Activated naive CD4-positive, alpha-beta T cell treated with anti-CD3 and anti-CD28 coated beads, Interleukin-2, amount 50 U/mL, for 16 hours (primary cell): ENCODE measurements at regions not wholly inside any gene's neighbourhood (a gene's known extent, or its start where the extent isn't known, plus 50 kb on each side); places are given as distances from the start of the nearest gene placed in this dataset.

Source experiments
- DNase-seq: peaks from one replicate; pipeline ENCODE4 v3.0.0-alpha.2; 2020

GRCh38 chr4:182124359-182124758 lies 118.8 kb upstream of the TENM3 start:
- no peak for DNase-seq

- DNase-seq: no peak
Observed at GRCh38 chr4:182126096-182126495, 117.1 kb upstream of the TENM3 start.

- DNase-seq: no peak
Observed at GRCh38 chr4:182126603-182127002, 116.6 kb upstream of the TENM3 start.

GRCh38 chr4:182133033-182133432 lies 110.2 kb upstream of the TENM3 start:
- DNase-seq: no peak

GRCh38 chr4:182134261-182134660 lies 108.9 kb upstream of the TENM3 start:
- DNase-seq: no peak

- DNase-seq: no peak
Observed at GRCh38 chr4:182136201-182136600, 107.0 kb upstream of the TENM3 start.

GRCh38 chr4:182137343-182137742 lies 105.9 kb upstream of the TENM3 start:
- no peak for DNase-seq

GRCh38 chr4:182139491-182139890 lies 103.7 kb upstream of the TENM3 start:
- DNase-seq: no peak

- no peak for DNase-seq
Observed at GRCh38 chr4:182140547-182140946, 102.7 kb upstream of the TENM3 start.

- no peak for DNase-seq
Observed at GRCh38 chr4:182141061-182141460, 102.1 kb upstream of the TENM3 start.

- no peak for DNase-seq
Observed at GRCh38 chr4:182142176-182143085, 100.8 kb upstream of the TENM3 start.

GRCh38 chr4:182143086-182143821 lies 99.9 kb upstream of the TENM3 start:
- no peak for DNase-seq

- DNase-seq: no peak
Observed at GRCh38 chr4:182143822-182144625, 99.2 kb upstream of the TENM3 start.

- no peak for DNase-seq
Observed at GRCh38 chr4:182144626-182145333, 98.4 kb upstream of the TENM3 start.

- DNase-seq: no peak
Observed at GRCh38 chr4:182145334-182145905, 97.8 kb upstream of the TENM3 start.

GRCh38 chr4:182147391-182147790 lies 95.8 kb upstream of the TENM3 start:
- no peak for DNase-seq

GRCh38 chr4:182150645-182151044 lies 92.6 kb upstream of the TENM3 start:
- no peak for DNase-seq

GRCh38 chr4:182155806-182156205 lies 87.4 kb upstream of the TENM3 start:
- DNase-seq: no peak

GRCh38 chr4:182163180-182163579 lies 80.0 kb upstream of the TENM3 start:
- no peak for DNase-seq

GRCh38 chr4:182169572-182169971 lies 73.6 kb upstream of the TENM3 start:
- no peak for DNase-seq

- no peak for DNase-seq
Observed at GRCh38 chr4:182169987-182170386, 73.2 kb upstream of the TENM3 start.

- DNase-seq: no peak
Observed at GRCh38 chr4:182170417-182170935, 72.7 kb upstream of the TENM3 start.
